ENCODE measurements at regions not wholly inside any gene's neighbourhood (a gene's known extent, or its start where the extent isn't known, plus 50 kb on each side); places are given as distances from the start of the nearest gene placed in this dataset.
"Not testable (repeated sequence)": the region's sequence is repeated elsewhere in the genome, so short reads cannot be mapped to it uniquely, and the experiment has no call there.

GRCh38 chr5:25224316-25224982 lies 579.7 kb upstream of the CDH10 start:
- H3K9ac ChIP-seq (ENCODE audit: low read length), result no peak overlapping the region
- H3K4me2 ChIP-seq (ENCODE audit: low read length), result no peak overlapping the region
- no peak for DNase-seq
- no peaks in the 10 kb centered on the region for H3K4me1 ChIP-seq (ENCODE audit: insufficient read depth, low read length)
- no peaks in the 10 kb centered on the region for H3K36me3 ChIP-seq (ENCODE audit: low read depth, low read length)
- no peaks in the 10 kb centered on the region for H4K20me1 ChIP-seq (ENCODE audit: low read length)
- no peaks in the 10 kb centered on the region for H3K79me2 ChIP-seq (ENCODE audit: low read length)
- no peak overlapping the region for H3K27ac ChIP-seq (ENCODE audit: low read length)
- ATAC-seq, result no peak
- H3K9me3 ChIP-seq (ENCODE audit: low read length), result no peaks in the 10 kb centered on the region
- ChIA-PET POLR2A (ENCODE audit: unreplicated experiment) (no interaction called here), CTCF (no interaction called here)
- intact Hi-C loops (cut with micrococcal nuclease), result no loop called here
- no peak overlapping the region for H3K4me3 ChIP-seq (ENCODE audit: low read length)
- H3K9me2 ChIP-seq (replicated peaks; ENCODE audit: low read length), result no peaks in the 10 kb centered on the region
- no TSS peak for BruUV-seq (replicated peaks)
- no peaks in the 10 kb centered on the region for H3F3A ChIP-seq (ENCODE audit: low read length, unreplicated experiment)
- H2AFZ ChIP-seq (ENCODE audit: low read length), result no peak overlapping the region
- TF ChIP-seq EZH2 (IDR thresholded peaks at IDR 0.05; ENCODE audit: low read length, unreplicated experiment), result no peak
- no peaks in the 10 kb centered on the region for H3K27me3 ChIP-seq (ENCODE audit: low read length)

- H3K4me3 ChIP-seq (ENCODE audit: low read length); H3K9me2 ChIP-seq (replicated peaks; ENCODE audit: low read length); DNase-seq; POLR2A ChIA-PET (ENCODE audit: unreplicated experiment); H3K27ac ChIP-seq (ENCODE audit: low read length); H3K4me2 ChIP-seq (ENCODE audit: low read length); H3K79me2 ChIP-seq (ENCODE audit: low read length); BruUV-seq (replicated peaks); CTCF ChIA-PET; H3K4me1 ChIP-seq (ENCODE audit: insufficient read depth, low read length); H3K27me3 ChIP-seq (ENCODE audit: low read length); H3K9ac ChIP-seq (ENCODE audit: low read length); H3K36me3 ChIP-seq (ENCODE audit: low read depth, low read length); H2AFZ ChIP-seq (ENCODE audit: low read length); intact Hi-C loops (cut with micrococcal nuclease); ATAC-seq; H4K20me1 ChIP-seq (ENCODE audit: low read length); H3F3A ChIP-seq (ENCODE audit: low read length, unreplicated experiment); H3K9me3 ChIP-seq (ENCODE audit: low read length): not testable (repeated sequence)
Measured at GRCh38 chr5:25199902-25200301, 555.1 kb upstream of the CDH10 start.

- CTCF ChIA-PET, result no interaction called here
Measured at GRCh38 chr5:25190521-25191000, 545.8 kb upstream of the CDH10 start.

More at GRCh38 chr5:25190521-25191000, 545.8 kb upstream of the CDH10 start:
- ATAC-seq, result no peak
- no peaks in the 10 kb centered on the region for H3K9me3 ChIP-seq (ENCODE audit: low read length)
- H4K20me1 ChIP-seq (ENCODE audit: low read length), result no peaks in the 10 kb centered on the region
- no peak overlapping the region for H3K4me3 ChIP-seq (ENCODE audit: low read length)
- no TSS peak for BruUV-seq (replicated peaks)
- no peak for DNase-seq
- H3K9me2 ChIP-seq (replicated peaks; ENCODE audit: low read length), result no peaks in the 10 kb centered on the region
- H2AFZ ChIP-seq (ENCODE audit: low read length), result no peak overlapping the region
- H3F3A ChIP-seq (ENCODE audit: low read length, unreplicated experiment), result no peaks in the 10 kb centered on the region
- intact Hi-C loops (cut with micrococcal nuclease), result no loop called here
- no peak overlapping the region for H3K27ac ChIP-seq (ENCODE audit: low read length)
- H3K36me3 ChIP-seq (ENCODE audit: low read depth, low read length), result no peaks in the 10 kb centered on the region
- H3K4me1 ChIP-seq (ENCODE audit: insufficient read depth, low read length), result no peaks in the 10 kb centered on the region
- no peak for TF ChIP-seq CTCF (conservative IDR thresholded peaks at IDR 0.05; ENCODE audit: low read depth, low read length)
- no peak overlapping the region for H3K9ac ChIP-seq (ENCODE audit: low read length)
- H3K27me3 ChIP-seq (ENCODE audit: low read length), result no peaks in the 10 kb centered on the region
- POLR2A ChIA-PET (ENCODE audit: unreplicated experiment), result no interaction called here
- H3K4me2 ChIP-seq (ENCODE audit: low read length), result no peak overlapping the region
- H3K79me2 ChIP-seq (ENCODE audit: low read length), result no peaks in the 10 kb centered on the region
